OCI-LY3 (cell line): ENCODE measurements at regions not wholly inside any gene's neighbourhood (a gene's known extent, or its start where the extent isn't known, plus 50 kb on each side); places are given as distances from the start of the nearest gene placed in this dataset.

ENCODE experiments used
- H2AFZ ChIP-seq: fragments of 200-600, 300-600 bp; shearing (Covaris generic); 2 replicates; pipeline ENCODE4 v1.6.0; 2014; ENCODE audit warnings: antibody characterized with exemption, low read depth, low read length
- H3K27ac ChIP-seq: fragments of 200-600, 300-600 bp; sonication (generic); 2 replicates; pipeline ENCODE4 v1.5.1; 2014; ENCODE audit warnings: mild to moderate bottlenecking, low read length, moderate library complexity, mixed read lengths
- H3K27me3 ChIP-seq: fragments of 200-600, 300-600 bp; sonication (generic); 2 replicates; pipeline ENCODE4 v1.6.1; 2014; ENCODE audit warnings: low read depth, low read length, mixed read lengths
- H3K36me3 ChIP-seq: fragments of 200-600, 300-600 bp; sonication (generic); replicated peaks from 2 replicates; pipeline ENCODE3; 2014; ENCODE audit warnings: low read depth, low read length, mixed read lengths
- H3K4me1 ChIP-seq: fragments of 300-600, 200-600 bp; sonication (generic); 2 replicates; pipeline ENCODE4 v1.6.1; 2014; ENCODE audit warnings: low read length, mixed read lengths
- H3K4me2 ChIP-seq: fragments of 200-600, 300-600 bp; sonication (generic); 2 replicates; pipeline ENCODE4 v1.6.1; 2014; ENCODE audit warnings: low read length, mixed read lengths
- H3K4me3 ChIP-seq: fragments of 300-600, 200-600 bp; sonication (generic); 2 replicates; pipeline ENCODE4 v1.5.1; 2014; ENCODE audit warnings: antibody characterized with exemption, mild to moderate bottlenecking, low read length, moderate library complexity
- H3K79me2 ChIP-seq: fragments of 300-600, 200-600 bp; shearing (Covaris generic); 2 replicates; pipeline ENCODE4 v1.6.1; 2014; ENCODE audit warnings: mild to moderate bottlenecking, low read length, mixed read lengths
- H3K9ac ChIP-seq: fragments of 300-600, 200-600 bp; shearing (Covaris generic); 2 replicates; pipeline ENCODE4 v1.6.0; 2014; ENCODE audit warnings: mild to moderate bottlenecking, low read length, moderate library complexity
- H3K9me3 ChIP-seq: fragments of 200-600, 300-600 bp; shearing (Covaris generic); 2 replicates; pipeline ENCODE4 v1.6.1; 2014; ENCODE audit warnings: low read length, mixed read lengths; ENCODE audit not compliant: insufficient read depth
- H4K20me1 ChIP-seq: fragments of 200-600, 300-600 bp; sonication (generic); 2 replicates; pipeline ENCODE4 v1.6.1; 2016; ENCODE audit warnings: low read length, mixed read lengths; ENCODE audit not compliant: insufficient read depth
- EZH2phosphoT487 ChIP-seq: fragments of 200-600 bp; shearing (Covaris generic); IDR thresholded peaks from 2 replicates; pipeline ENCODE4 v1.6.1; 2018; ENCODE audit warnings: antibody characterized with exemption, mixed run types, low read depth
- TF ChIP-seq, protein P1 (sequence below): fragments of 200-600, 300-600 bp; sonication (generic); IDR thresholded peaks from 2 replicates; pipeline ENCODE4 v1.5.1; 2014; ENCODE audit warnings: antibody characterized with exemption, low read length, low read depth

DNA sequence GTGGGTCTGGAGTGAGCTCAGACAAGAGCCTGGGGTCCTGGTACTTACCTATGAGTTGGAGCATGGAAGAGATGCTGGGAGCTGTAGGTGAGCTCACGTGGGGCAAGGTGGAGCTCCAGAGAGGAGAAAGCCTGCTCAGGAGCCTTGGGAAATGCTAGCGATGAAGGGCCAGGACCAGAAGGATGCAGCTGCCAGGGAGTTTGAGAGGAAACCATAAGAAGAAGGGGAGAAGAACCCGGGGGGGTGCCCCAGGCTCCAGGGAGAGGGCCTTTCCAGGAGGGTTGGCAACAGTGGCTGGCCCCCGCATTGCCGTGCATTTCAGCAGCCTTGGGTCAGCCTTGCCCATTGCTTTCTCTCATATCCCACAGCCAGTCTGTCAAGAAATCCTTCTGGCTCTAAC lies 268.7 kb downstream of the GLI2 start:
- no peaks in the 10 kb centered on the region for H3K27me3 ChIP-seq
- H3K36me3 ChIP-seq, result no peaks in the 10 kb centered on the region
- no peak overlapping the region for H2AFZ ChIP-seq
- no peaks in the 10 kb centered on the region for H3K79me2 ChIP-seq
- no peak overlapping the region for H3K27ac ChIP-seq
- no peak overlapping the region for H3K4me2 ChIP-seq
- no peak for TF ChIP-seq EZH2phosphoT487
- TF ChIP-seq, protein P1, sequence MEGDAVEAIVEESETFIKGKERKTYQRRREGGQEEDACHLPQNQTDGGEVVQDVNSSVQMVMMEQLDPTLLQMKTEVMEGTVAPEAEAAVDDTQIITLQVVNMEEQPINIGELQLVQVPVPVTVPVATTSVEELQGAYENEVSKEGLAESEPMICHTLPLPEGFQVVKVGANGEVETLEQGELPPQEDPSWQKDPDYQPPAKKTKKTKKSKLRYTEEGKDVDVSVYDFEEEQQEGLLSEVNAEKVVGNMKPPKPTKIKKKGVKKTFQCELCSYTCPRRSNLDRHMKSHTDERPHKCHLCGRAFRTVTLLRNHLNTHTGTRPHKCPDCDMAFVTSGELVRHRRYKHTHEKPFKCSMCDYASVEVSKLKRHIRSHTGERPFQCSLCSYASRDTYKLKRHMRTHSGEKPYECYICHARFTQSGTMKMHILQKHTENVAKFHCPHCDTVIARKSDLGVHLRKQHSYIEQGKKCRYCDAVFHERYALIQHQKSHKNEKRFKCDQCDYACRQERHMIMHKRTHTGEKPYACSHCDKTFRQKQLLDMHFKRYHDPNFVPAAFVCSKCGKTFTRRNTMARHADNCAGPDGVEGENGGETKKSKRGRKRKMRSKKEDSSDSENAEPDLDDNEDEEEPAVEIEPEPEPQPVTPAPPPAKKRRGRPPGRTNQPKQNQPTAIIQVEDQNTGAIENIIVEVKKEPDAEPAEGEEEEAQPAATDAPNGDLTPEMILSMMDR, result no peak
- H3K4me1 ChIP-seq, result no peaks in the 10 kb centered on the region
- H3K4me3 ChIP-seq, result no peak overlapping the region
- H4K20me1 ChIP-seq, result no peaks in the 10 kb centered on the region
- H3K9me3 ChIP-seq, result no peaks in the 10 kb centered on the region
- H3K9ac ChIP-seq, result no peak overlapping the region

DNA sequence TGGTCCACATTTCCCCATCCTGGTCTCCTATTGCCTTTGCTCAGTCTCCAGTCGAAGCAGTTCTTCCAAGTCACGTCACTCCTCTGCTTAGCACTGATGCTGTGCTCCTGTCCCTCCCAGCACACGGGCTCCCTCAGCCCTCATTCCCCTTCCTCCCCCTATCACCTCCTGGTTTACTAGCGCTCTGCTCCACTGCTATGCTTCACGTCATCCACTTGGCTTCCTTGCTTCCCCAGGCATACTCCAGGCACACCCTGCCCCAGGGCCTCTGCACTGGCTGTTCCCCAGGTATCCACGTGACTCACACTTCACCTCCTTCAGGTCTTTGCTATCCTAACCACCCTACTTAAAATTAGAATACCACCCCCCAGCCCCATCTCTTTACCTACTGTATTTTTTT lies 269.3 kb downstream of the GLI2 start:
- Histone ChIP-seq H3K4me2 (no peak overlapping the region), H3K9ac (no peak overlapping the region), H4K20me1 (no peaks in the 10 kb centered on the region), H3K79me2 (no peaks in the 10 kb centered on the region), H3K9me3 (no peaks in the 10 kb centered on the region), H2AFZ (no peak overlapping the region), H3K36me3 (no peaks in the 10 kb centered on the region), H3K4me3 (no peak overlapping the region), H3K27me3 (0 out of 2 replicates have a peak, but pooled peaks cover 6% of the 10 kb centered on the region), H3K27ac (no peak overlapping the region), H3K4me1 (no peaks in the 10 kb centered on the region)
- TF ChIP-seq EZH2phosphoT487, result no peak
- TF ChIP-seq, protein P1, result no peak

DNA sequence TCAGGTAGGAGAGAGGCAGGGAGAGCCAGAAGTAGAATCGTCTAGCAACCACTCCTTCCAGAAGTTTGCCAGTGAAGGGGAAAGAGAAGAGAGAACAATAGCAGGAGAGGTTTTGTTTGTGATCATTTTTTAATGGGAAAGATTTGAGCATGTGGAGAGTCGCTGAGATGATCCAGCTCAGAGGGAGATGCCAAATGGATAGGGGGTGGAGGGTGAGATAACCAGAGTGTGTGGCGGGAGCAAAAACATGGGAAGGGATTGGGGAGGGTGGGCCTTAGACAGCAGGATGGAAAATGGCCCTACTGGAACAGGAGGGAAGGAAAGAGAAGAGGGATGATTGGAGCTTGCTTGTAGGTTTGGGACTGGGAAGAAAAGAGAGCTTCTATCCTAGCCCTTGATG lies 269.8 kb downstream of the GLI2 start:
- Histone ChIP-seq H3K79me2 (no peaks in the 10 kb centered on the region), H4K20me1 (no peaks in the 10 kb centered on the region), H3K9ac (no peak overlapping the region), H3K4me1 (no peaks in the 10 kb centered on the region), H3K4me2 (no peak overlapping the region), H3K4me3 (no peak overlapping the region), H3K27me3 (0 out of 2 replicates have a peak, but pooled peaks cover 8% of the 10 kb centered on the region), H3K36me3 (no peaks in the 10 kb centered on the region), H3K27ac (no peak overlapping the region), H3K9me3 (no peaks in the 10 kb centered on the region), H2AFZ (no peak overlapping the region)
- no peak for TF ChIP-seq EZH2phosphoT487
- TF ChIP-seq, protein P1, result no peak

DNA sequence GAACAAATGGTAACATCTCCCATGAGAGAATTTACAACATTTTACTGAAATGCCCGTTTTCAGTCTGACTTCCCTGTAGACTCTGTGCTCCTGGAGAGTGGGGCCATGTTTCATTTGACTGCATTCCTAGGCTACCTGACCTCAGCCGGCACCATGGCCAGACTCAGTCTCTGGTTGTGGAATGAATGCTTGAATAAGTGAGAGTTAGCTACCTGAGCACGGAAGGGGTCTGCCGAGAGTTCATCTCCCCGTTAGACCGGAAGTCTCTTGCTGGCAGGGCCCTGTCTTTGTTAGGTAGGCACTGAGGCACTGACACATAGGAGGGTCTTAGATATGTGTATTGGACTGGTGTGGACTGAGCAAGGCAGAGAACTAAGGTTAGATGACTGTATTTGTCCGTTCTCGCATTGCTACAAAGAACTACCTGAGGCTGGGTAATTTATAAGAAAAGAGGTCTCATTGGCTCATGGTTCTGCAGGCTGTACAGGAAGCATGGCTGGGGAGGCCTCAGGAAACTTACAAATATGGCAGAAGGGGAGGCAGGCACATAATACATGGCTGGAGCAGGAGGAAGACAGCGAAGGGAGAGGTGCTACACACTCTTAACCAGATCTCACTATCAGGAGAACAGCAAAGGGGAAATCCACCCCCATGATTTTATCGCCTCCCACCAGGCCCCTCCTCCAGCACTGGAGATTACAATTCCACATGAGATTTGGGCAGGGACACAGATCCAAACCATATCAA lies 271.2 kb downstream of the GLI2 start:
- Histone ChIP-seq H3K27me3 (peaks cover 8% of the 10 kb centered on the region; the same call in 1 of the 2 replicates), H3K9me3 (no peaks in the 10 kb centered on the region), H3K36me3 (no peaks in the 10 kb centered on the region), H3K4me1 (no peaks in the 10 kb centered on the region), H2AFZ (no peak overlapping the region), H3K4me3 (no peak overlapping the region), H4K20me1 (no peaks in the 10 kb centered on the region), H3K27ac (no peak overlapping the region), H3K79me2 (no peaks in the 10 kb centered on the region), H3K9ac (no peak overlapping the region), H3K4me2 (no peak overlapping the region)
- TF ChIP-seq, protein P1, result no peak
- TF ChIP-seq EZH2phosphoT487, result no peak
